Fibroblast of mammary gland (primary cell): ENCODE measurements at regions not wholly inside any gene's neighbourhood (a gene's known extent, or its start where the extent isn't known, plus 50 kb on each side); places are given as distances from the start of the nearest gene placed in this dataset.
"Not testable (repeated sequence)": the region's sequence is repeated elsewhere in the genome, so short reads cannot be mapped to it uniquely, and the experiment has no call there.

Experiments
- DNase-seq: peaks from one replicate; pipeline ENCODE4 v3.0.0-alpha.2; 2010; ENCODE audit warnings: low read depth
- H3K4me3 ChIP-seq: 2 replicates; pipeline ENCODE4 v1.5.1; 2011; ENCODE audit warnings: low read depth, mild to moderate bottlenecking, low read length, moderate library complexity; ENCODE audit not compliant: control insufficient read depth
- CTCF ChIP-seq: conservative IDR thresholded peaks from 2 replicates; pipeline ENCODE4 v1.5.1; 2011; ENCODE audit warnings: low read depth, low read length, inconsistent platforms; ENCODE audit not compliant: control insufficient read depth, insufficient read depth

GRCh38 chr5:87188391-87188790, 79.3 kb upstream of the RASA1 start:
- no peak overlapping the region for H3K4me3 ChIP-seq
- no peak for TF ChIP-seq CTCF
- no peak for DNase-seq

- DNase-seq: no peak
- H3K4me3 ChIP-seq: no peak overlapping the region
- no peak for TF ChIP-seq CTCF
Measured at GRCh38 chr5:87190041-87190440, 77.6 kb upstream of the RASA1 start.

GRCh38 chr5:87190687-87191086, 77.0 kb upstream of the RASA1 start:
- no peak for DNase-seq
- H3K4me3 ChIP-seq: no peak overlapping the region
- no peak for TF ChIP-seq CTCF

GRCh38 chr5:87191645-87192044, 76.0 kb upstream of the RASA1 start:
- H3K4me3 ChIP-seq: no peak overlapping the region
- DNase-seq: no peak
- TF ChIP-seq CTCF: no peak

GRCh38 chr5:87195104-87195591, 72.5 kb upstream of the RASA1 start:
- TF ChIP-seq CTCF: no peak
- DNase-seq: peak; percentile 82
- no peak overlapping the region for H3K4me3 ChIP-seq

- H3K4me3 ChIP-seq: no peak overlapping the region
- TF ChIP-seq CTCF: no peak
- peak; percentile 24 for DNase-seq
Measured at GRCh38 chr5:87195616-87196015, 72.1 kb upstream of the RASA1 start.

GRCh38 chr5:87198010-87198409, 69.7 kb upstream of the RASA1 start:
- H3K4me3 ChIP-seq: no peak overlapping the region
- DNase-seq: no peak
- TF ChIP-seq CTCF: no peak

- DNase-seq, H3K4me3 ChIP-seq: not testable (repeated sequence)
Measured at GRCh38 chr5:87199246-87199645, 68.4 kb upstream of the RASA1 start.

GRCh38 chr5:87199704-87200103, 68.0 kb upstream of the RASA1 start:
- H3K4me3 ChIP-seq, DNase-seq: not testable (repeated sequence)
